Hepatic stellate cell (primary cell): ENCODE measurements at regions not wholly inside any gene's neighbourhood (a gene's known extent, or its start where the extent isn't known, plus 50 kb on each side); places are given as distances from the start of the nearest gene placed in this dataset.

Experiments
- DNase-seq: peaks from one replicate; pipeline ENCODE4 v3.0.0; 2011; ENCODE audit warnings: low spot score

DNA sequence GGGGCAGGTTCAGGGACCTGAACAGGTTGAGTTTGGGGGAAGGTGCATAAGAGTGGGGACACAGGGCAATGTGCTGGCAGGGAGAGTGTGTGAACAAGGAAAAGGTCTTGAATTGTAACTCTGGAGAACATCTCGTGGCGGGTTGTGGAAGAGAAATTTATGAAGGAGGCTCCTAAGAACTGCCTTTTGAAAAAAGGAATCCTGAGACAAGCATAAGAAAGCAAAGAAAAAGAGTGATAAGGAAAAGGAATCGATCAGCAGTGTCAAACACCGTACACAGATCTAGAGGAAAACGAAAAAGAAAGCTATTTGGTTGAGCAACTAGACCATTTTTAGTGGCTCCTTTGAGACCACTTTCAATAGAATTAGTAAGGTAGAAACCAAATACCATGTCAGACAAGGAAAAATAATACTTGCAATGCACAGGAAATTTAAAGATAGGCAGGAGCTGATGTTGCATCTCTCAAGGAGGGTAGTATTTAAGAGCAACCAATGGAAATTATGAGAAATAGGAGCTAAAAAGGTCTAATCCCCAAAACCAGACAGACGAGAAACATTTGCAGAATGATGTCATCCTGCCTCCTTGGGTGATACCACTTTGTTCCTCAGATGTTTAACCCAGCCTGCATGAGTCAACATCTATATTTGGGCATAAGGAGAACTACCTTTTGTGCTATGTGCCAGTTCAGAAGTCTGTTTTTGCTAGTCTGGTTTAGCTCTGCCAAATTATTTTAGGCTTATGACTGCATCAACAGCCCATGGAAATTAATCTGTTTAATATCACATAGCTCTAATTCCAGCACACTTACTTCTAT lies 64.5 kb upstream of the STK38L start:
- DNase-seq, result no peak

DNA sequence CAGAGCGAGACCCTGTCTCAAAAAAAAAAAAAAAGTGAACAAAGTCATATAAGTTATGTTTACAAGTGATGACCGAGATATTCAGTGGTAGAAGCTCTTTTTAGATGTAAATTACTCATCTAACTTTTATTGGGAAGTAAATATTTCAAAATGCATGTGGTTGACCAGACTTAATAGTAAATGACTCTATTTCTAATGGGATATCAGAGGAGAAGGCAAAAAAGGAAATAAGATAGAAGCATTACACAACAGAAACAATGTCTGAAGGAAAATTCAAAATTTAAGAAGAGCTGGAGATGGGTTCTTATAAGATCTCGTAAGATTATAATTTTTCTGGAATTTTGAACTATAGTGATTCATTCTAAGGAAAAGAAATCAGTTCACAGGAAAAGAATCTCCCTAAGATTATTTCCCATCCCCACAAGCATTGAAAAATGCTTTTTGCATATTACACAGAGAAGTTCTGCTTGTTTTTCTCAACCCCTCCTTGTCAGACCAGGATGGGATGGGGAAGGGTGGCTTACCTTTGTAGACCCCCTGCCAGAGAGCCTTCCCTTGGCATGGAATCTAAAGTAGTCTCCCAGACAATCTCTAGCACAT lies 63.1 kb upstream of the STK38L start:
- DNase-seq, result no peak

DNA sequence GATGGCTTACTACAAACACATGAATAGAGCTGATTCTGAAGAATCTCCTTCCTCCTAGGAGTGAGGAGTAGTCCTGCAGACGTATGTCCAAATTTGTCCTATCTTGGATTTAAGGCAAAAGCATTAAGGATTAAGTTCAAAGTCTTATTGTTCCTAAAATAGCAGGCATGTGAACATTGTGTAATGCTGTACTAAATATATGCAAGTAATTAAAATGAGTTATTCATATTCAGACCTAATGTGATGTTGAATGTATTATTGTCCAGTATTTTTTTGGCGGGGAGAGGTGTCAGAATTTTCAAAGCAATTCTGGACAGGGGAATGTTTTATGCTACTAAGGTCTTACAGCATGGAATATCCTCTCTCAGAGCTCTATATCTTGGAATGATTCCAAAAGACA lies 60.7 kb upstream of the STK38L start:
- DNase-seq, result no peak

DNA sequence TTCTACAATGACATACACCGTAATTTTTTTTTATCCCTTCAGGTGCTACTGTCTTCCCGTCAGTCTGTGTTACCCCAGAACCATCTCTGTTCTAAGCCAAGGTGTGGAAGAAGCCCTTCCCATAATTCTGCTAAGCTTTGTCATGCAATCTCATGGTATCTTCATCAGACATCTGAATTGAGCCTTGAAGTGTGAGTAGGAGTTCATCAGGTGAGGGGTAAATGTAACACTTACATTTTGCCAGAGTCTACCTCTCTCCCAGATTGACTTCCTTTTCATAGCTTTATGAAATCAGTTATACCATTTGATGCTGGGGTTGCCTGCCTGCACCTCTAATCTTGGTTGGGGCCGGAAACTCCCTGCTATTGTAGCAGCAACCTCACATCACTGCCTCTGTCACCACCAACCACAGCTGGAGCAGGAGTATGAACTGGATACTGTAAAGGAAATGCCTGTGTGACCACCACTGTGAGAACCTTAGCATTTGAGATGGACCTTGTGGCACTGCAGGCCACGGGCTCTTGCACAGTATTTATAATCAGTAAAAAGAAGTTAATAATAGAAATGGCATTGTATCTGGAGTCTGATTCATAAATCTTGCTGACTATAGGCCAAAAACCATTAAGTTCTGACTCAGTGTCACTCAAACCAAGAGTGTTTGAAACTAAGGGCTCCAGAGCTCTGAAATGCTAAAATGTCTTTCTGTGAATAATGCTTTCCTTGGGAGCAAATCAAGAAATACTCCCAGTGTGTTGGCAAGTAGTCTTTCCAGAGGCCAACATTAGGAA lies 58.7 kb upstream of the STK38L start:
- DNase-seq, result no peak

DNA sequence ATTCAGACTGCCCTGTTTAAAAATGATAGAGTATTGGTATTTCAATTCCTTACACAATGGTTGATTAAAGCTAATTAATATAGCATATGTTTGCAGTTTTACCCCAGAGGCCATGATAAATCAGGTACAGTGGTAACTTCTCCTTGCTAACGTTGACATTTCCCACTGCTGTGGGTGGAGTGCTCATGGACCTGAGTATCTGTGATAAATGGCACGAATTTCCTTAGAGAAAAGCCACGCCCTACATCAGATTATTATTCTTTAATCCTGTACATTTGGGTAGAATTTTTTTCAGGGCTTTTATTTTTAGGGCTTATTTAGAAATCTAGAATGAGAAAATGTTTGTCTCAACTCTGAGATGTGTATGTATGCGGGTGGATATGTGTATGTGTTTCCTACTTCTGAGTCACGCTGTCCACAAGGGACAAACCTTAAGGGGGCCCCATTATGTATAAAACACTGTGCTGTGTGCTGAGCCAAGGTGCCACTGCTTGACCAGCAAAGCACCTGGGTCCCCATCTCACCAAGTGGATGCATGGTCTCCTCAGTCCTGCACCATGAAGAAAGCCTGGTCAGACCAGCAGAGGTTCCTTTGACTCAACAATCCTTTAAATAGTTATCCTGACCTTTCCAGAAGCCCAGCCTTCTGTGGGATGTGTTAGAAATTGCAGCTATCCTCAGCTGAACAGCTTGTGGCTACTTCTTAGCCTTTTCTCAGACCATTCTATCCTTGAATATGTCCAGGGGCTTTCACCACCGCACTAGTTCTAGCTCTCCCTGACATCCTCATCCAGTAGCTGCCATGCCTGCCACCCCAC lies 57.9 kb upstream of the STK38L start:
- DNase-seq, result no peak

DNA sequence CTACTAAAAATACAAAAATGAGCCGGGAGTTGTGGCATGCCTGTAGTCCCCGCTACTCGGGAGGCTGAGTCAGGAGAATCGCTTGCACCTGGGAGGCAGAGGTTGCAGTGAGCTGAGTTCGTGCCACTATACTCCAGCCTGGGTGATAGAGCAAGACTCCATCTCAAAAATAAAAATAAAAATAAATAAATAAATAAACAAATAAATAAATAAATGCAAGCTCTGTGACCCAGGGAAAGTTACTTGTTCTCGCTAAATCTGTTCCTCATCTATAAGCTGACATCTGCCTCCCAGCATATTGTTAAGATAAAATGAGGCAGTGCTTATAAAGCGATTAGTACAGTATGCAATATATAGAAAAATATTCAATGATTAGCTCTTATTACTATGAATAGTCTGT lies 56.4 kb upstream of the STK38L start:
- no peak for DNase-seq

DNA sequence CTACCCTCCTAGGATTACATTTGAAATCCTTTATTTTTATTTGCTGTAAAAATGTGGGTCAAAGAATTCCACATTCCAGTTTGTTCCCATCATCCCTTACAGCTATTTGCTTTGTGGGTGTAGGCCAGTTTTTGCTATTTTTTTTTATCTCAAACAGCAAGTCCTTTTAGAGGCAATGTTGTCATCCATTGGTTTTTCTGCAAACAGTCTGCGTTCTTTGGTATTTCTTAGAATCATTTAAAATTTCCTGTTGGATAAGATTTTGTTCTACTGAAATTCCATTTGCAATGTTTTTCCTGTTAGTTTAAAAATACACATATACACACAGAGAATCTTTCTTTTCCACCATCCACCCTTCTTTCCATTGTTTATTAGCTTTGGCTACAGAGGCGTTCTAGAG lies 53.3 kb upstream of the STK38L start:
- no peak for DNase-seq

DNA sequence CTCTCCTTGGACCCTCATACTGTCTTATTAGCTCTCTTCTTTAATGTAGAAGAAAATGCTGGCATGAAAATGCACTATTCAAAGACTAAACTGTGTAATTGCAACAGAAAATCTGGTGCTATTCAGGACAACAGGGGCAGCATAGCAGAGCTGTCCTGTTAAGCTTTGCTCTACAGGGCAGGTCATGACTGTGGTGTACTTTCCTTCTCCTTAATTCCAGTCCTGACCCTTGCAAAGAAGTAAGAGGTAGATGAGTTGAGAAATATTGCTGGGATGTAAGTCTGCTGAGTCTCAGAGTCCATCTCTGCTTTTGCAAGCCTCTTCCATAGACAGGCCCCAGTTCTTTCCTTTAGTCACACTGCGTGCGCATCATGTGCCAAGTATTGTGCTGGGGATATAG lies 52.6 kb upstream of the STK38L start:
- DNase-seq, result no peak

DNA sequence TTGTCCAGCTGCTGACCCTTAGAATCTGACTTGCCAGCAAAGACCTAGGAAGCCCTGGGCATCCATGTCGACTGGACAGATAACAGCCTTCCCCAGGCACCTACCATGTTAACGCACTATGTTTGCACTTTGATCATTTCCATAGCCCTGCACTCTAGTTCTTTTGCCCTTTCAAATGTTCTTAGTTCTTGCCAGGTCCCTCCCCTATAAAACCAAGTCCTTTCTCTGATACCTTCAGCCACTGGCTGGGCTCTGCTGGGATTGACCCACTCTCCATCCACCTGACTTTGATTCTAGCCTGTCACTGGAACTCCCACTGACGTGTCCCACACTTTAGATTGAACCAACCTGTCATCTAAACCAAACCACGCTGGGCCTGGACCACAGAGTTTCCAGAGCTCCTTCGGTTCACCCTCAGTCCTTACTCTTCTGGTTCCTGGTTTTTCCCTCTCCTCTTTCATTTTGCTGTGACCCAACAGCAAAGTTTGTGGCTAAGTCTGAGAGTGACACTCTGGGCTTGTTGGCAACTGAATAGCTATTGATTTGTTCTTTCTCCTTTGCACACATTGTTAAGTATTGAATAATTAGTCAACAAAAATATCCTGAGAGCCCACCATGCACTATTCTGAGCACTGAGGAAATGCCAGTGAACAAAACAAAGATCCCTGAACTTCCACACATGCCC lies 51.8 kb upstream of the STK38L start:
- no peak for DNase-seq

DNA sequence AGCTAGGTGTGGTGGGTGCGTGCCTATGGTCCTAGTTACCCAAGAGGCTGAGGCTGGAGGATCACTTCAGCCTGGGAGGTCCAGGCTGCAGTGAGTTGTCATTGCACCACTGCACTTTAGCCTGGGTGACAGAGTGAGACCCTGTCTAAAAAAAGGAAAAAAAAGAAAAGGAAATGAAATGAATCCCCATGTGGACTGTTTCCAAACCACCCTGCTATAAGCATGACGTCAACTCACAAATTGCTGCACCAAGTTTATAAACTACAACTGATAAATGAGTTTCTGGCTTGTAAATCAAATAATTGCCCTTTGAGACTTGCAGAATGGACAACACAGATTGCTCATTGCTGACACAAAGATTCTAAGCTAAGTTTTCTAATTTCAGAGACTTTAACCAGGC lies 51.0 kb upstream of the STK38L start:
- no peak for DNase-seq

DNA sequence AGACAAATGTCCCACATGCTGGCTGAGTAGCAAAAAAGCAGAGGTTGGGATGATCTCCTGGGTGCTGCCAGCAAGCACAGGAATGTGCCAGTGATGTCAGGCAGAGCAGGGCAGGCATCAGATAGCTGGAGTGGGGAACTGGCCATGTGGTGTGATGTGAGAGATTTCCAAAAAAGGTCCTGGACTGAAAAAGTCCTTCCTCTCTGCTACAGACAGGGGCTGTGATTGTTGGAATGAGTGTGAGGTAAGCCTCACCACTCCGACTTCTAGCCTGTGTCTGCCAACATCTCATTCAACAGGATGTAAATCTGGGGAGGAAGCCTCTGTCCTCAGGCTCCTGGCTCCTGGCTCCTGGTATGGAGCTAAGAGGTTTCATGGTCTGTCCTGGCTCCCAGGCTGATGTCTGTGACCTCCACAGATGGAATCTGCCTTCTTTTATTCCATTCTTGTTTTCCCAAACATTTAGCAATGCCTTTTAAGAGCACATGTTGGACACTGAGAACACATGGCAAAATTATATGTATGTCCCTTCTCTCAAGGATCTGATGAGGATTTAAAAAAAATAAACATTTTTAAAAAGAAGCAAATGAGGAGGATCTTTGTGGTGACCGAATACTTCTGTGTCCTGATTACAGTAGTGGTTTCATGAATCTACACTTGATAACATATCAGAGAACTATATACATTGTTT lies 50.1 kb upstream of the STK38L start:
- DNase-seq, result peak; percentile 54
